HepG2 (cell line): ENCODE measurements at regions not wholly inside any gene's neighbourhood (a gene's known extent, or its start where the extent isn't known, plus 50 kb on each side); places are given as distances from the start of the nearest gene placed in this dataset.
"Not testable (repeated sequence)": the region's sequence is repeated elsewhere in the genome, so short reads cannot be mapped to it uniquely, and the experiment has no call there.

Experiments used
- FOXA1 ChIP-seq, 2 experiments: fragments of 450-650 bp in 1 of 2; sonication (generic) in 1 of 2; formaldehyde crosslinking in 1 of 2; IDR thresholded peaks; 2 replicates each; pipeline versions ENCODE4 v1.4.0 to v1.6.1; 2016 to 2020; ENCODE audit warnings: missing genetic modification reagents in 1 of 2
- FOXP1 ChIP-seq, 2 experiments: fragments of 450-650 bp in 1 of 2; IDR thresholded peaks; 2 replicates each; pipeline ENCODE4 v1.6.1; 2017 to 2018; ENCODE audit warnings: antibody characterized with exemption in 1 of 2
- NCOA2 ChIP-seq: sonication (generic); formaldehyde crosslinking; IDR thresholded peaks from 2 replicates; pipeline ENCODE4 v1.8.0; 2022; ENCODE audit warnings: inconsistent platforms
- NR2F6 ChIP-seq, 2 experiments: IDR thresholded peaks; 2 replicates each; pipeline ENCODE4 v1.6.1; 2016; ENCODE audit warnings: antibody characterized with exemption in 1 of 2, mild to moderate bottlenecking in 1 of 2
- ONECUT2 ChIP-seq: sonication (generic); formaldehyde crosslinking; IDR thresholded peaks from 2 replicates; pipeline ENCODE4 v1.4.0; 2020; ENCODE audit warnings: missing genetic modification reagents
- SIX1 ChIP-seq: sonication (generic); formaldehyde crosslinking; IDR thresholded peaks from 2 replicates; pipeline ENCODE4 v1.4.0; 2020; ENCODE audit warnings: missing genetic modification reagents, borderline replicate concordance
- TF ChIP-seq, protein P1 (sequence below): IDR thresholded peaks from 2 replicates; pipeline ENCODE4 v1.6.1; 2016; ENCODE audit warnings: low read depth, missing genetic modification reagents, missing compliant biosample characterization
- TF ChIP-seq, protein P2 (sequence below): sonication (generic); formaldehyde crosslinking; IDR thresholded peaks from 2 replicates; pipeline ENCODE4 v1.4.0; 2020; ENCODE audit warnings: missing genetic modification reagents
- TF ChIP-seq, protein P3 (sequence below): sonication (generic); formaldehyde crosslinking; IDR thresholded peaks from 2 replicates; pipeline ENCODE4 v1.4.0; 2020; ENCODE audit warnings: missing genetic modification reagents, mild to moderate bottlenecking, borderline replicate concordance
- TF ChIP-seq, protein P4 (sequence below): IDR thresholded peaks from 2 replicates; pipeline ENCODE4 v1.4.0; 2020; ENCODE audit warnings: mild to moderate bottlenecking, missing genetic modification reagents
- TF ChIP-seq, protein P5 (sequence below): sonication (generic); formaldehyde crosslinking; IDR thresholded peaks from 2 replicates; pipeline ENCODE4 v1.4.0; 2020; ENCODE audit warnings: missing genetic modification reagents

DNA sequence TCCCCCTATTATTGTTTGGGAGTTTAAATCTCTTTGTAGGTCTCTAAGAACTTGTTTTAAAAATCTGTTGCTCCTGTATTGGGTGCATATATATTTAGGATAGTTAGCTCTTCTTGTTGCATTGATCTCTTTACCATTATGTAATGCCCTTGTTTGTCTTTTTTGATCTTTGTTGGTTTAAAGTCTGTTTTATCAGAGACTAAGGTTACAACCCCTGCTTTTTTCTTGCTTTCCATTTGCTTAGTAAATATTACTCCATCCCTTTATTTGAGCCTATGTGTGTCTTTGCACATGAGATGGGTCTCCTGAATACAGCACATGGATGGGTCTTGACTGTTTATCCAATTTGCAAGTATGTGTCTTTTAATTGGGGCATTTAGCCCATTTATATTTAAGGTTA is 267.4 kb downstream of the ZWINT start (continued):
- TF ChIP-seq, protein P1, sequence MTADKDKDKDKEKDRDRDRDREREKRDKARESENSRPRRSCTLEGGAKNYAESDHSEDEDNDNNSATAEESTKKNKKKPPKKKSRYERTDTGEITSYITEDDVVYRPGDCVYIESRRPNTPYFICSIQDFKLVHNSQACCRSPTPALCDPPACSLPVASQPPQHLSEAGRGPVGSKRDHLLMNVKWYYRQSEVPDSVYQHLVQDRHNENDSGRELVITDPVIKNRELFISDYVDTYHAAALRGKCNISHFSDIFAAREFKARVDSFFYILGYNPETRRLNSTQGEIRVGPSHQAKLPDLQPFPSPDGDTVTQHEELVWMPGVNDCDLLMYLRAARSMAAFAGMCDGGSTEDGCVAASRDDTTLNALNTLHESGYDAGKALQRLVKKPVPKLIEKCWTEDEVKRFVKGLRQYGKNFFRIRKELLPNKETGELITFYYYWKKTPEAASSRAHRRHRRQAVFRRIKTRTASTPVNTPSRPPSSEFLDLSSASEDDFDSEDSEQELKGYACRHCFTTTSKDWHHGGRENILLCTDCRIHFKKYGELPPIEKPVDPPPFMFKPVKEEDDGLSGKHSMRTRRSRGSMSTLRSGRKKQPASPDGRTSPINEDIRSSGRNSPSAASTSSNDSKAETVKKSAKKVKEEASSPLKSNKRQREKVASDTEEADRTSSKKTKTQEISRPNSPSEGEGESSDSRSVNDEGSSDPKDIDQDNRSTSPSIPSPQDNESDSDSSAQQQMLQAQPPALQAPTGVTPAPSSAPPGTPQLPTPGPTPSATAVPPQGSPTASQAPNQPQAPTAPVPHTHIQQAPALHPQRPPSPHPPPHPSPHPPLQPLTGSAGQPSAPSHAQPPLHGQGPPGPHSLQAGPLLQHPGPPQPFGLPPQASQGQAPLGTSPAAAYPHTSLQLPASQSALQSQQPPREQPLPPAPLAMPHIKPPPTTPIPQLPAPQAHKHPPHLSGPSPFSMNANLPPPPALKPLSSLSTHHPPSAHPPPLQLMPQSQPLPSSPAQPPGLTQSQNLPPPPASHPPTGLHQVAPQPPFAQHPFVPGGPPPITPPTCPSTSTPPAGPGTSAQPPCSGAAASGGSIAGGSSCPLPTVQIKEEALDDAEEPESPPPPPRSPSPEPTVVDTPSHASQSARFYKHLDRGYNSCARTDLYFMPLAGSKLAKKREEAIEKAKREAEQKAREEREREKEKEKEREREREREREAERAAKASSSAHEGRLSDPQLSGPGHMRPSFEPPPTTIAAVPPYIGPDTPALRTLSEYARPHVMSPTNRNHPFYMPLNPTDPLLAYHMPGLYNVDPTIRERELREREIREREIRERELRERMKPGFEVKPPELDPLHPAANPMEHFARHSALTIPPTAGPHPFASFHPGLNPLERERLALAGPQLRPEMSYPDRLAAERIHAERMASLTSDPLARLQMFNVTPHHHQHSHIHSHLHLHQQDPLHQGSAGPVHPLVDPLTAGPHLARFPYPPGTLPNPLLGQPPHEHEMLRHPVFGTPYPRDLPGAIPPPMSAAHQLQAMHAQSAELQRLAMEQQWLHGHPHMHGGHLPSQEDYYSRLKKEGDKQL (CRISPR knock-in tag): 0 out of 2 replicates have a peak, but pooled peaks have one; percentile 56
- TF ChIP-seq FOXP1 (IDR thresholded peaks at IDR 0.05); NR2F6 (CRISPR knock-in tag; IDR thresholded peaks at IDR 0.05): not testable (repeated sequence)
- TF ChIP-seq FOXP1 (CRISPR knock-in tag; IDR thresholded peaks at IDR 0.05) (peak; percentile 76), FOXA1 (IDR thresholded peaks at IDR 0.05) (0 out of 2 replicates have a peak, but pooled peaks have one; percentile 23), FOXA1 (CRISPR knock-in tag; IDR thresholded peaks at IDR 0.05) (peak; percentile 61; the same call in 1 of the 2 replicates), NR2F6 (IDR thresholded peaks at IDR 0.05) (peak; percentile 79), ONECUT2 (CRISPR knock-in tag) (peak; percentile 79), SIX1 (CRISPR knock-in tag) (peak; percentile 56; the same call in 1 of the 2 replicates), NCOA2 (CRISPR knock-in tag) (0 out of 2 replicates have a peak, but pooled peaks have one; percentile 55)
- TF ChIP-seq, protein P2, sequence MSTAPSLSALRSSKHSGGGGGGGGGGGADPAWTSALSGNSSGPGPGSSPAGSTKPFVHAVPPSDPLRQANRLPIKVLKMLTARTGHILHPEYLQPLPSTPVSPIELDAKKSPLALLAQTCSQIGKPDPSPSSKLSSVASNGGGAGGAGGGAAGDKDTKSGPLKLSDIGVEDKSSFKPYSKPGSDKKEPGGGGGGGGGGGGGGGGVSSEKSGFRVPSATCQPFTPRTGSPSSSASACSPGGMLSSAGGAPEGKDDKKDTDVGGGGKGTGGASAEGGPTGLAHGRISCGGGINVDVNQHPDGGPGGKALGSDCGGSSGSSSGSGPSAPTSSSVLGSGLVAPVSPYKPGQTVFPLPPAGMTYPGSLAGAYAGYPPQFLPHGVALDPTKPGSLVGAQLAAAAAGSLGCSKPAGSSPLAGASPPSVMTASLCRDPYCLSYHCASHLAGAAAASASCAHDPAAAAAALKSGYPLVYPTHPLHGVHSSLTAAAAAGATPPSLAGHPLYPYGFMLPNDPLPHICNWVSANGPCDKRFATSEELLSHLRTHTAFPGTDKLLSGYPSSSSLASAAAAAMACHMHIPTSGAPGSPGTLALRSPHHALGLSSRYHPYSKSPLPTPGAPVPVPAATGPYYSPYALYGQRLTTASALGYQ (CRISPR knock-in tag): peak; percentile 54; the same call in 1 of the 2 replicates
- TF ChIP-seq, protein P3, sequence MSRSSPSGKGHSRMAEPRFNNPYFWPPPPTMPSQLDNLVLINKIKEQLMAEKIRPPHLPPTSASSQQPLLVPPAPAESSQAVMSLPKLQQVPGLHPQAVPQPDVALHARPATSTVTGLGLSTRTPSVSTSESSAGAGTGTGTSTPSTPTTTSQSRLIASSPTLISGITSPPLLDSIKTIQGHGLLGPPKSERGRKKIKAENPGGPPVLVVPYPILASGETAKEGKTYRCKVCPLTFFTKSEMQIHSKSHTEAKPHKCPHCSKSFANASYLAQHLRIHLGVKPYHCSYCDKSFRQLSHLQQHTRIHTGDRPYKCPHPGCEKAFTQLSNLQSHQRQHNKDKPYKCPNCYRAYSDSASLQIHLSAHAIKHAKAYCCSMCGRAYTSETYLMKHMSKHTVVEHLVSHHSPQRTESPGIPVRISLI: peak; percentile 80; the same call in 1 of the 2 replicates
- TF ChIP-seq, protein P4, sequence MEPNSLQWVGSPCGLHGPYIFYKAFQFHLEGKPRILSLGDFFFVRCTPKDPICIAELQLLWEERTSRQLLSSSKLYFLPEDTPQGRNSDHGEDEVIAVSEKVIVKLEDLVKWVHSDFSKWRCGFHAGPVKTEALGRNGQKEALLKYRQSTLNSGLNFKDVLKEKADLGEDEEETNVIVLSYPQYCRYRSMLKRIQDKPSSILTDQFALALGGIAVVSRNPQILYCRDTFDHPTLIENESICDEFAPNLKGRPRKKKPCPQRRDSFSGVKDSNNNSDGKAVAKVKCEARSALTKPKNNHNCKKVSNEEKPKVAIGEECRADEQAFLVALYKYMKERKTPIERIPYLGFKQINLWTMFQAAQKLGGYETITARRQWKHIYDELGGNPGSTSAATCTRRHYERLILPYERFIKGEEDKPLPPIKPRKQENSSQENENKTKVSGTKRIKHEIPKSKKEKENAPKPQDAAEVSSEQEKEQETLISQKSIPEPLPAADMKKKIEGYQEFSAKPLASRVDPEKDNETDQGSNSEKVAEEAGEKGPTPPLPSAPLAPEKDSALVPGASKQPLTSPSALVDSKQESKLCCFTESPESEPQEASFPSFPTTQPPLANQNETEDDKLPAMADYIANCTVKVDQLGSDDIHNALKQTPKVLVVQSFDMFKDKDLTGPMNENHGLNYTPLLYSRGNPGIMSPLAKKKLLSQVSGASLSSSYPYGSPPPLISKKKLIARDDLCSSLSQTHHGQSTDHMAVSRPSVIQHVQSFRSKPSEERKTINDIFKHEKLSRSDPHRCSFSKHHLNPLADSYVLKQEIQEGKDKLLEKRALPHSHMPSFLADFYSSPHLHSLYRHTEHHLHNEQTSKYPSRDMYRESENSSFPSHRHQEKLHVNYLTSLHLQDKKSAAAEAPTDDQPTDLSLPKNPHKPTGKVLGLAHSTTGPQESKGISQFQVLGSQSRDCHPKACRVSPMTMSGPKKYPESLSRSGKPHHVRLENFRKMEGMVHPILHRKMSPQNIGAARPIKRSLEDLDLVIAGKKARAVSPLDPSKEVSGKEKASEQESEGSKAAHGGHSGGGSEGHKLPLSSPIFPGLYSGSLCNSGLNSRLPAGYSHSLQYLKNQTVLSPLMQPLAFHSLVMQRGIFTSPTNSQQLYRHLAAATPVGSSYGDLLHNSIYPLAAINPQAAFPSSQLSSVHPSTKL (CRISPR knock-in tag): peak; percentile 52
- TF ChIP-seq, protein P5, sequence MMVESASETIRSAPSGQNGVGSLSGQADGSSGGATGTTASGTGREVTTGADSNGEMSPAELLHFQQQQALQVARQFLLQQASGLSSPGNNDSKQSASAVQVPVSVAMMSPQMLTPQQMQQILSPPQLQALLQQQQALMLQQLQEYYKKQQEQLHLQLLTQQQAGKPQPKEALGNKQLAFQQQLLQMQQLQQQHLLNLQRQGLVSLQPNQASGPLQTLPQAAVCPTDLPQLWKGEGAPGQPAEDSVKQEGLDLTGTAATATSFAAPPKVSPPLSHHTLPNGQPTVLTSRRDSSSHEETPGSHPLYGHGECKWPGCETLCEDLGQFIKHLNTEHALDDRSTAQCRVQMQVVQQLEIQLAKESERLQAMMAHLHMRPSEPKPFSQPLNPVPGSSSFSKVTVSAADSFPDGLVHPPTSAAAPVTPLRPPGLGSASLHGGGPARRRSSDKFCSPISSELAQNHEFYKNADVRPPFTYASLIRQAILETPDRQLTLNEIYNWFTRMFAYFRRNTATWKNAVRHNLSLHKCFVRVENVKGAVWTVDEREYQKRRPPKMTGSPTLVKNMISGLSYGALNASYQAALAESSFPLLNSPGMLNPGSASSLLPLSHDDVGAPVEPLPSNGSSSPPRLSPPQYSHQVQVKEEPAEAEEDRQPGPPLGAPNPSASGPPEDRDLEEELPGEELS: peak; percentile 36; the same call in 1 of the 2 replicates
